GM12872 (cell line): ENCODE measurements at regions not wholly inside any gene's neighbourhood (a gene's known extent, or its start where the extent isn't known, plus 50 kb on each side); places are given as distances from the start of the nearest gene placed in this dataset.

Experiments
- TF ChIP-seq, protein P1 (sequence below): IDR thresholded peaks from 3 replicates; pipeline ENCODE4 v1.5.1; 2011; ENCODE audit warnings: low read depth, mild to moderate bottlenecking, low read length, moderate library complexity; ENCODE audit not compliant: insufficient read depth

DNA sequence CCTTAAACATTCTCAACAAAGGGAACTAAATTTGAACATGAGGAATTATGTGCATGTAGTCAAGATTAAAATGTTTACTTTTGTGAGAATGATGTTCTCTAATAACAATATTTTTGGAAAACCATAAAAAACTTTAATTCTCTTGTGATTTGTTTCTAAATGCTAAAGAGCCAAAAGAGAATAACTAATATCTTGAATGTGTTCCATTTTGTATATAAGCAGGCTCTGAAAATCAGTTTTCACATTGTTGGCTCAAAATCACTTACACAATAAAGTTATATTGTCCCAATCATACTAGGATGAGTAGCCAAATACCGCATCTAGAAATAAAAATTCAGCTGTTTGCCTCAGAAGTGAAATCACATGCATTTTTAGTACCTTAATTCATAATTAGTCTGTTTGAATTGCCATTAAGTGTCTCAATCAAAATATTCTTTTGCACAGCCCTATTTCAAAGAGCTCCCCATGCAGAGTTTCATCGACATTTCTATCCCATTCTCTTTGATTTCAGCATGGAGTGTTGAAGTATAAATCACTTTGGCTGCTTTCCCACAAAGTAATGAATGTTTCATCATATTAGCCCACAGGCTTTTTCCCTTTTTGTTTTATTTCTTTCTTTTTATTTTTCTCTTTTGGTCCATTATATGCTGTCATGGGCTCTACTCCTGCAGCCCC is 420.3 kb upstream of the POM121L12 start:
- TF ChIP-seq, protein P1, sequence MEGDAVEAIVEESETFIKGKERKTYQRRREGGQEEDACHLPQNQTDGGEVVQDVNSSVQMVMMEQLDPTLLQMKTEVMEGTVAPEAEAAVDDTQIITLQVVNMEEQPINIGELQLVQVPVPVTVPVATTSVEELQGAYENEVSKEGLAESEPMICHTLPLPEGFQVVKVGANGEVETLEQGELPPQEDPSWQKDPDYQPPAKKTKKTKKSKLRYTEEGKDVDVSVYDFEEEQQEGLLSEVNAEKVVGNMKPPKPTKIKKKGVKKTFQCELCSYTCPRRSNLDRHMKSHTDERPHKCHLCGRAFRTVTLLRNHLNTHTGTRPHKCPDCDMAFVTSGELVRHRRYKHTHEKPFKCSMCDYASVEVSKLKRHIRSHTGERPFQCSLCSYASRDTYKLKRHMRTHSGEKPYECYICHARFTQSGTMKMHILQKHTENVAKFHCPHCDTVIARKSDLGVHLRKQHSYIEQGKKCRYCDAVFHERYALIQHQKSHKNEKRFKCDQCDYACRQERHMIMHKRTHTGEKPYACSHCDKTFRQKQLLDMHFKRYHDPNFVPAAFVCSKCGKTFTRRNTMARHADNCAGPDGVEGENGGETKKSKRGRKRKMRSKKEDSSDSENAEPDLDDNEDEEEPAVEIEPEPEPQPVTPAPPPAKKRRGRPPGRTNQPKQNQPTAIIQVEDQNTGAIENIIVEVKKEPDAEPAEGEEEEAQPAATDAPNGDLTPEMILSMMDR: no peak

DNA sequence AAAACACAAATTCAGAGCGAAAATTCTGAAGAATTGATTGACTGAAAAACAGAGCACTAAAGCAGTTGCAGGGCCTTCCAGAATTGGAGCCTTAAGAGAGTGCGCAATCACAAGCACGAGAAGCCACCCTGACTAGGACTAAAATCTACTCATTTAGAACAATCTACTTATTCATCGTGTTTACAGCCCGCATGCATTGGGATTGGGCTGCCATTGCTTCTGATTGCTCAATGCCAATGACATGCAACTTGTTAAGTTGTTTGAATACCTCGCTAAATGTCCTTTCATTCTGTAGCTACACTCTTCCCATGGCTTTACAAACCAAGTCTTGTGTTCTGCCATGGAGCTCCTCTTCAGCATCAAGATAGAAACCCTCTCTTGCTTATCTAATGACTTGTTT is 425.9 kb upstream of the POM121L12 start:
- TF ChIP-seq, protein P1: no peak

DNA sequence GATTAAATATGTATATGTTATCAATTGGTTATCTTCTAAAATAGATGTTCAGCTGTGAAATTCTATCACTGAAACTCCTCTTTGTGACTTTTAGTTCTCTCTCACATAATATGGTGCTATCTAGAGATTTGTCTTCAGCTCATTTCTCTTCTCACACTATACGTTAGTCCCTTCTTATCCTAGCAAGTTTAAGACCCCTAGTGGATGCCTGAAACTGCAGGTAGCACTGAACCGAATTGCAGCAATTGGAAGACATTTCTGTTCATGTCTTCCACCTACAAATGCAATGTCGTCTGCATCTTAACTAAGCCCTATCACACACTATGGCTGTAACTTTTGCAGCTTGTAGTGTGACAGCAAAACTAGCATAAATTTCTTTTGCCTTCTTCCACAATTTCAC is 442.7 kb upstream of the POM121L12 start:
- TF ChIP-seq, protein P1: no peak

DNA sequence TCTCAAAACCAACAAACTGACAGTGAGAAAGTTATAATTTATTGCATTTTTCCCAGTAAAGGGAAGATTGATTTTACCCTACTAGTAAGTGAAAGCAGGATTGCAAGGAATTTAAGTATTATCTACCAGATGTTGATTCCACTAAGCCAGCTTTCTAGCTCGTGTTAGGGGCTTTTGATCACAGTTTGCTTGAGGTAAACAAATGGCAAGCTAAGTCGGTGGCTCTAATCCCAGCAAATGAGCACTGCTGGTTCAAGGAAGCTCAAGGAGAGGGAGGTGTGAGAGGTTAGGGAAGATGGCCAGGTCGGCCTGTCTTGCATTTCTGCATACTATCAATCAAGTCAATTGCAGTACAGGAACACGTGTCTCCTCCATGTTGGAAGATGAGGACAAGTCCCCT is 448.7 kb upstream of the POM121L12 start:
- TF ChIP-seq, protein P1: no peak

DNA sequence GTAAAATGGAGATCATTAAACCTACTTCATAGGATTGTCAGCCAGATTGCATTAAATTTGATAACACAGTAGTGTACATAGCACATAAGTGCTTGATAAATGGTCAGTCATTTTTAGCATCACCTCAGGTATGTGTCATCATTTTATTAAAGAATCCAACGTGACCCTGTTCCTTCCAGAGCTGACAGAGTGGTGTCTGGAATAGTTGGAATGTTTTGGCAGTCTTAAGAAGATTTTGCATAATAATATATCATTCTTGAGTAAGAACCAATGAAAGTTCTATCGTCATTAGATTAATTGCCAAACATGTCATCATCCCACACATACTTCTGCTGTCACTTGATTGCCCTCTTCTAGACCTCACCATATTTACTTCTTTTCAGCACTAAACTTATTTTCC is 451.4 kb upstream of the POM121L12 start:
- TF ChIP-seq, protein P1: no peak

DNA sequence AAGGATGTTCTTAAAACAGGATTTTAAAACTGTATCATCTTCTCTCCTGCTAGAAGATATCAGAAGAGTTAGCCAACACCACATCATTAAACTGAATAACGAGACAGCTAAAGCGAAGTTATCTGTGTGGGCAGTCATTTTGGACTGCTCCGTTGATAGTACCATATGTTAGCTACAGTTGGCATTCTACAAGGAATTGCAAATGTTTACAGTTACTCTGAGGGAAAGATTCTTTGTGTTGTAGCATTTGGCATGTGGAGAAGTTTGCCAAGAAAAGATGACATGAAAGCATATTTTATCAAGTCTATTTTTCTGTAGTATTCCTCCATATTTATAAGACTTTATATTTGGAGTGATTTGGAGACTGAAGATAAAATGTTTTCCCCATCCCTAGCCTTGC is 464.4 kb upstream of the POM121L12 start:
- TF ChIP-seq, protein P1: no peak

DNA sequence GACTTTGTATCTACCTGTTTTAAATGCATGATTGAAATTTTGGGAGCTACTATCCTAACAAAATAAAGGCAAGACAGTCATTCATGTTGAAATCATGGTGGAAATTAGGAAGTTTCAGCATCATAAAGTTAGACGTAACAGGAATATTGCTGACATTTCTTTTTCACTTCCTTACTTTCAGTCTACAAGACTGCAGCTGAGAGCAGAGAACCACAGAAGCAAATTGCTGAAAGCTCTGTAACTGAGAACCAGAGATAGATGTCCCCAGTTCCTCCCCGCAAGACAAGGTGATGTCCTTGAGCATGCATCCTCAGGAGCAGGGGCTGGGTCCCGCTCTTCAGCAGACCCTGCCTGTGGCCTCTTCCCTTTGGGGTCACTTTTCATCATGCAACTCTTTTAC is 466.3 kb upstream of the POM121L12 start:
- TF ChIP-seq, protein P1: no peak

DNA sequence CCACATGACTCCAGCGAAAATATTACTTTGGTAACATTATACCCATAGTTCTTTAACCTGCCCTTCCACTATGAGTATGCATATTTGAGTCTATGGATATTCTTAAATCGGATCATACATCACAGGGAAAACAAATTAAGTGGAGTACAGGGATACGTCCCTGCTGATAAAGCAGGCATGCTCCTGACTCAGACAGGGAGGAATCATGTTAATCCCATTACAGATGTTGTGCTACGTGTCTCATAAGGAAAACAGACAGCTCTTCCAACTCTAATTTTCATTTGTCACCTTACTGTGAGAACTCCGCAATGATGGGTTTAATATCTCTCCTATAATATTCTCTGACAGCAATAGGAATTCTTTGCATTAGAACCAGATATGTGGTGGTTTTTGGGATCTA is 469.5 kb upstream of the POM121L12 start:
- TF ChIP-seq, protein P1: no peak
